H9 (cell line): ENCODE measurements at regions not wholly inside any gene's neighbourhood (a gene's known extent, or its start where the extent isn't known, plus 50 kb on each side); places are given as distances from the start of the nearest gene placed in this dataset.

Experiments used
- DNase-seq: peaks from one replicate; pipeline ENCODE4 v3.0.0-alpha.2; 2017
- H2AFZ ChIP-seq: one replicate; pipeline ENCODE4 v1.6.1; 2013; ENCODE audit warnings: mild to moderate bottlenecking, low read length, control low read depth, moderate library complexity
- H2AK5ac ChIP-seq: 2 replicates; pipeline ENCODE4 v1.6.1; 2013; ENCODE audit warnings: low read length, control low read depth, mixed read lengths; ENCODE audit not compliant: insufficient read length
- H2BK120ac ChIP-seq: one replicate; pipeline ENCODE4 v1.6.1; 2013; ENCODE audit warnings: low read depth, mild to moderate bottlenecking, low read length, control low read depth, inconsistent platforms; ENCODE audit not compliant: poor library complexity, severe bottlenecking
- H2BK12ac ChIP-seq: 2 replicates; pipeline ENCODE4 v1.6.1; 2013; ENCODE audit warnings: low read length, control low read depth, mixed read lengths, low read depth; ENCODE audit not compliant: insufficient read length
- H2BK15ac ChIP-seq: 2 replicates; pipeline ENCODE4 v1.6.1; 2013; ENCODE audit warnings: low read depth, low read length, control low read depth
- H2BK20ac ChIP-seq: one replicate; pipeline ENCODE4 v1.6.1; 2013; ENCODE audit warnings: low read depth, mild to moderate bottlenecking, low read length, control low read depth, inconsistent platforms; ENCODE audit not compliant: poor library complexity, severe bottlenecking
- H2BK5ac ChIP-seq: 2 replicates; pipeline ENCODE4 v1.6.1; 2013; ENCODE audit warnings: low read length, control low read depth, mixed read lengths; ENCODE audit not compliant: insufficient read length
- H3K14ac ChIP-seq: 2 replicates; pipeline ENCODE4 v1.6.1; 2013; ENCODE audit warnings: low read length, control low read depth; ENCODE audit not compliant: insufficient read depth
- H3K18ac ChIP-seq: 2 replicates; pipeline ENCODE4 v1.6.1; 2013; ENCODE audit warnings: low read depth, mild to moderate bottlenecking, mixed read lengths, low read length, control low read depth; ENCODE audit not compliant: insufficient read length
- H3K23ac ChIP-seq: 2 replicates; pipeline ENCODE4 v1.6.1; 2013; ENCODE audit warnings: low read length, control low read depth, mixed read lengths, low read depth; ENCODE audit not compliant: insufficient read length
- H3K23me2 ChIP-seq: 2 replicates; pipeline ENCODE4 v1.6.1; 2013; ENCODE audit warnings: low read depth, mild to moderate bottlenecking, mixed read lengths, low read length, control low read depth; ENCODE audit not compliant: insufficient read length, poor library complexity, severe bottlenecking
- H3K27ac ChIP-seq: 2 replicates; pipeline ENCODE4 v1.5.1; 2013; ENCODE audit warnings: low read length, control low read depth, mixed read lengths, low read depth; ENCODE audit not compliant: insufficient read length
- H3K27me3 ChIP-seq: 2 replicates; pipeline ENCODE4 v1.6.1; 2013; ENCODE audit warnings: low read length, control low read depth, inconsistent platforms; ENCODE audit not compliant: insufficient read depth
- H3K4ac ChIP-seq: 2 replicates; pipeline ENCODE4 v1.6.1; 2013; ENCODE audit warnings: low read depth, mild to moderate bottlenecking, control low read depth, inconsistent platforms, low read length, moderate library complexity
- H3K4me1 ChIP-seq: 2 replicates; pipeline ENCODE4 v1.6.1; 2013; ENCODE audit warnings: low read length, control low read depth, inconsistent platforms; ENCODE audit not compliant: insufficient read depth
- H3K4me2 ChIP-seq: 2 replicates; pipeline ENCODE4 v1.6.1; 2013; ENCODE audit warnings: low read length, control low read depth, mixed read lengths; ENCODE audit not compliant: insufficient read length, insufficient read depth
- H3K56ac ChIP-seq: 2 replicates; pipeline ENCODE4 v1.6.1; 2013; ENCODE audit warnings: low read depth, mild to moderate bottlenecking, mixed read lengths, low read length, control low read depth; ENCODE audit not compliant: insufficient read length
- H3K79me1 ChIP-seq: 2 replicates; pipeline ENCODE4 v1.6.1; 2013; ENCODE audit warnings: low read depth, mild to moderate bottlenecking, moderate library complexity, low read length, control low read depth, inconsistent platforms; ENCODE audit not compliant: insufficient read depth, poor library complexity, severe bottlenecking
- H3K79me2 ChIP-seq: 2 replicates; pipeline ENCODE4 v1.6.1; 2013; ENCODE audit warnings: low read length, control low read depth, inconsistent platforms; ENCODE audit not compliant: insufficient read depth
- H3K9ac ChIP-seq: 2 replicates; pipeline ENCODE4 v1.6.1; 2013; ENCODE audit warnings: low read length, control low read depth, mixed read lengths; ENCODE audit not compliant: insufficient read length; ENCODE audit errors: extremely low read depth
- H3K9me3 ChIP-seq: one replicate; pipeline ENCODE4 v1.6.1; 2013; ENCODE audit warnings: low read depth, low read length, inconsistent platforms; ENCODE audit not compliant: control insufficient read depth
- H3T11ph ChIP-seq: one replicate; pipeline ENCODE4 v1.6.1; 2013; ENCODE audit warnings: mild to moderate bottlenecking, low read length, control low read depth, inconsistent platforms
- H4K20me1 ChIP-seq: one replicate; pipeline ENCODE4 v1.6.1; 2013; ENCODE audit not compliant: control insufficient read depth, insufficient read length, insufficient read depth
- H4K5ac ChIP-seq: 2 replicates; pipeline ENCODE4 v1.6.1; 2013; ENCODE audit warnings: low read depth, mild to moderate bottlenecking, mixed read lengths, low read length, control low read depth; ENCODE audit not compliant: insufficient read length
- H4K8ac ChIP-seq: replicated peaks from 2 replicates; pipeline ENCODE4 v1.6.1; 2013; ENCODE audit warnings: low read length, control low read depth, mixed read lengths, low read depth; ENCODE audit not compliant: insufficient read length
- H4K91ac ChIP-seq: 2 replicates; pipeline ENCODE4 v1.6.1; 2013; ENCODE audit warnings: low read depth, mild to moderate bottlenecking, moderate library complexity, mixed read lengths, low read length, control low read depth; ENCODE audit not compliant: insufficient read length
- H3K27ac Mint-ChIP-seq, 3 experiments: 2 replicates in 2 of 3; 3 replicates in 1 of 3; pipeline ENCODE4 v1.8.0; 2020 to 2021; ENCODE audit warnings: mixed read lengths in 3 of 3, mild to moderate bottlenecking in 1 of 3, moderate library complexity in 1 of 3
- H3K27me3 Mint-ChIP-seq: 2 replicates; pipeline ENCODE4 v1.8.0; 2021; ENCODE audit warnings: low read depth, mild to moderate bottlenecking, moderate library complexity, mixed read lengths
- H3K36me3 Mint-ChIP-seq, 3 experiments: 2 replicates in 2 of 3; 3 replicates in 1 of 3; pipeline ENCODE4 v1.8.0; 2020 to 2021; ENCODE audit warnings: low read depth in 3 of 3, mixed read lengths in 3 of 3; ENCODE audit not compliant: insufficient read depth in 1 of 3
- H3K4me1 Mint-ChIP-seq, 2 experiments: 2 replicates each; pipeline ENCODE4 v1.8.0; 2020; ENCODE audit warnings: mixed read lengths in 2 of 2
- H3K4me3 Mint-ChIP-seq, 2 experiments: 2 replicates in 1 of 2; 3 replicates in 1 of 2; pipeline ENCODE4 v1.8.0; 2020 to 2021; ENCODE audit warnings: mild to moderate bottlenecking in 2 of 2, mixed read lengths in 2 of 2, moderate library complexity in 1 of 2
- H3K9me3 Mint-ChIP-seq, 2 experiments: 2 replicates in 1 of 2; 3 replicates in 1 of 2; pipeline ENCODE4 v1.8.0; 2020; ENCODE audit warnings: mild to moderate bottlenecking in 2 of 2, mixed read lengths in 2 of 2, moderate library complexity in 1 of 2
- WGBS: extraction: QIAGEN DNeasy Blood & Tissue Kit; methylation state at CpG from one replicate; pipeline ENCODE4 v1.1.7; 2013; ENCODE audit warnings: missing lambda C conversion rate, low lambda C conversion rate, mixed read lengths; ENCODE audit not compliant: insufficient read length; ENCODE audit errors: extremely low coverage; 5-methylcytosine and 5-hydroxymethylcytosine counted together
- TF ChIP-seq, protein P1 (sequence below): fragments of 200-600 bp; sonication (generic); conservative IDR thresholded peaks from 3 replicates; pipeline ENCODE4 v1.8.0; 2021; ENCODE audit warnings: antibody characterized with exemption, mild to moderate bottlenecking

DNA sequence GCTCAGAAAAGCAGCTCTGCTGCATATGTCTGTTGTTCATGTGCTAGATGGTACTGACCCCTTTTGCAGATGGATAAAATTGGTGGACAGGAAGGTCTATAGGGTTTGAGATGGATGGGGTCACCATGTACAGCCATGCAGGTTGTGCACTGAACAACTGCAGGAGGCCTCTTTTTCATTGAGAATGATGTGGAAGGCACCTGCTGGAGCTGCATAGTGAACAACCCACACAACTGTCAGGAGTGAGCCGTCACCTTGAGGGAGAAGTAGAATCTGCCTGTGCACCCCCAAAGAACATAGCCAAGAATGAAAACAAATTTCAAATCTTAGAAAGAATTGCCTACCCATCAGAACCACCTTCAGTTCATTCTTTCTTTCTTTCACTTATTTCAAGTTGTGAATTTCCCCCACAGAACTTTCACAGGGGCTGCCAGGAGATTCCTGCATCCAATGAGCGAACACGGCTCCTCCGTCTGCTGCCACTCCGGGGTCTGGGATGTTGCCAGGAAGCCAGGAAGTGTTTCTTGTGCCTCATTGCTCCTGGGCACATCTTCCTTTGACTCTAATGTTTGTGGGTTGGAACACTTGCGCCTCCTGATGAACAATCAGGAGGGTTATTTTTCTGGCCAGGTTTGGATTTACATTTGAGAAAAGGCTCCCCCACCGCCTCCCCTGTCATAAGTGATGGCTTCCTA, 53.7 kb upstream of the DOCK1 start:
- Histone ChIP-seq H3K27ac (no peak overlapping the region), H3K4me2 (no peak overlapping the region), H2BK120ac (no peak overlapping the region), H4K20me1 (no peaks in the 10 kb centered on the region), H3K27me3 (no peaks in the 10 kb centered on the region), H4K5ac (no peak overlapping the region), H2BK20ac (no peak overlapping the region), H3K9me3 (no peaks in the 10 kb centered on the region), H2AFZ (no peak overlapping the region), H2AK5ac (no peak overlapping the region), H3K4me1 (no peaks in the 10 kb centered on the region), H4K8ac (no peak overlapping the region), H3K18ac (no peak overlapping the region), H3T11ph (no peak overlapping the region), H3K4ac (no peak overlapping the region), H3K23me2 (no peaks in the 10 kb centered on the region), H3K79me2 (no peaks in the 10 kb centered on the region), H3K23ac (no peak overlapping the region), H3K56ac (no peak overlapping the region), H3K14ac (no peak overlapping the region), H2BK15ac (no peak overlapping the region), H3K9ac (no peak overlapping the region), H4K91ac (no peak overlapping the region), H2BK5ac (no peak overlapping the region), H3K79me1 (no peaks in the 10 kb centered on the region), H2BK12ac (no peak overlapping the region)
- TF ChIP-seq, protein P1, sequence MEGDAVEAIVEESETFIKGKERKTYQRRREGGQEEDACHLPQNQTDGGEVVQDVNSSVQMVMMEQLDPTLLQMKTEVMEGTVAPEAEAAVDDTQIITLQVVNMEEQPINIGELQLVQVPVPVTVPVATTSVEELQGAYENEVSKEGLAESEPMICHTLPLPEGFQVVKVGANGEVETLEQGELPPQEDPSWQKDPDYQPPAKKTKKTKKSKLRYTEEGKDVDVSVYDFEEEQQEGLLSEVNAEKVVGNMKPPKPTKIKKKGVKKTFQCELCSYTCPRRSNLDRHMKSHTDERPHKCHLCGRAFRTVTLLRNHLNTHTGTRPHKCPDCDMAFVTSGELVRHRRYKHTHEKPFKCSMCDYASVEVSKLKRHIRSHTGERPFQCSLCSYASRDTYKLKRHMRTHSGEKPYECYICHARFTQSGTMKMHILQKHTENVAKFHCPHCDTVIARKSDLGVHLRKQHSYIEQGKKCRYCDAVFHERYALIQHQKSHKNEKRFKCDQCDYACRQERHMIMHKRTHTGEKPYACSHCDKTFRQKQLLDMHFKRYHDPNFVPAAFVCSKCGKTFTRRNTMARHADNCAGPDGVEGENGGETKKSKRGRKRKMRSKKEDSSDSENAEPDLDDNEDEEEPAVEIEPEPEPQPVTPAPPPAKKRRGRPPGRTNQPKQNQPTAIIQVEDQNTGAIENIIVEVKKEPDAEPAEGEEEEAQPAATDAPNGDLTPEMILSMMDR, result no peak
- no peak overlapping the region for H3K4me3 Mint-ChIP-seq
- H3K27ac Mint-ChIP-seq, result no peak overlapping the region
- 0 out of 4 replicates have a peak, but pooled peaks cover 0 to 3% of the 10 kb centered on the region in 2 experiments for H3K4me1 Mint-ChIP-seq
- no CpG with 5 or more reads among the region's 7 CpGs for WGBS
- H3K9me3 Mint-ChIP-seq, result no peaks in the 10 kb centered on the region; a peak in 1 of 5 replicates
- H3K36me3 Mint-ChIP-seq, result no peaks in the 10 kb centered on the region
- no peak for DNase-seq
- H3K27me3 Mint-ChIP-seq, result no peaks in the 10 kb centered on the region; the same call in 1 of the 2 replicates
